ENCODE measurements at regions not wholly inside any gene's neighbourhood (a gene's known extent, or its start where the extent isn't known, plus 50 kb on each side); places are given as distances from the start of the nearest gene placed in this dataset.

- no peak for FAIRE-seq
- TF ChIP-seq POLR2AphosphoS5 (IDR thresholded peaks at IDR 0.05; ENCODE audit: low read depth, low read length) = no peak
- no peak for TF ChIP-seq POLR2A (IDR thresholded peaks at IDR 0.05; ENCODE audit: low read depth, low read length)
- TF ChIP-seq TAF1 (IDR thresholded peaks at IDR 0.05; ENCODE audit: borderline replicate concordance, low read depth, low read length) = no peak
- no peak for DNase-seq (ENCODE audit: insufficient read length)
These were observed 1230.3 kb upstream of the AGA start for GRCh38 chr4:178672512-178672911.

GRCh38 chr4:178681871-178682270 is 1239.6 kb upstream of the AGA start:
- TF ChIP-seq POLR2AphosphoS5 (IDR thresholded peaks at IDR 0.05; ENCODE audit: low read depth, low read length) = no peak
- TF ChIP-seq TAF1 (IDR thresholded peaks at IDR 0.05; ENCODE audit: borderline replicate concordance, low read depth, low read length) = no peak
- no peak for TF ChIP-seq POLR2A (IDR thresholded peaks at IDR 0.05; ENCODE audit: low read depth, low read length)
- no peak for DNase-seq (ENCODE audit: insufficient read length)
- FAIRE-seq = no peak

GRCh38 chr4:178689926-178690325 is 1247.7 kb upstream of the AGA start:
- DNase-seq (ENCODE audit: insufficient read length) (no peak), FAIRE-seq (no peak)
- TF ChIP-seq POLR2A (IDR thresholded peaks at IDR 0.05; ENCODE audit: low read depth, low read length) (no peak), POLR2AphosphoS5 (IDR thresholded peaks at IDR 0.05; ENCODE audit: low read depth, low read length) (no peak), TAF1 (IDR thresholded peaks at IDR 0.05; ENCODE audit: borderline replicate concordance, low read depth, low read length) (no peak)

- TF ChIP-seq POLR2A (IDR thresholded peaks at IDR 0.05; ENCODE audit: low read depth, low read length) (no peak), POLR2AphosphoS5 (IDR thresholded peaks at IDR 0.05; ENCODE audit: low read depth, low read length) (no peak), TAF1 (IDR thresholded peaks at IDR 0.05; ENCODE audit: borderline replicate concordance, low read depth, low read length) (no peak)
- FAIRE-seq (no peak), DNase-seq (ENCODE audit: insufficient read length) (no peak)
These were observed 1251.6 kb upstream of the AGA start for GRCh38 chr4:178693816-178694215.

GRCh38 chr4:178696515-178696914 is 1254.3 kb upstream of the AGA start:
- TF ChIP-seq POLR2A (IDR thresholded peaks at IDR 0.05; ENCODE audit: low read depth, low read length) (no peak), POLR2AphosphoS5 (IDR thresholded peaks at IDR 0.05; ENCODE audit: low read depth, low read length) (no peak), TAF1 (IDR thresholded peaks at IDR 0.05; ENCODE audit: borderline replicate concordance, low read depth, low read length) (no peak)
- FAIRE-seq = no peak
- no peak for DNase-seq (ENCODE audit: insufficient read length)

- DNase-seq (ENCODE audit: insufficient read length) (no peak), FAIRE-seq (no peak)
- TF ChIP-seq POLR2AphosphoS5 (IDR thresholded peaks at IDR 0.05; ENCODE audit: low read depth, low read length) (no peak), TAF1 (IDR thresholded peaks at IDR 0.05; ENCODE audit: borderline replicate concordance, low read depth, low read length) (no peak)
These were observed 1270.2 kb upstream of the AGA start for GRCh38 chr4:178712486-178712885.

GRCh38 chr4:178738026-178738425 is 1295.8 kb upstream of the AGA start:
- FAIRE-seq = no peak
- no peak for DNase-seq (ENCODE audit: insufficient read length)
- TF ChIP-seq POLR2AphosphoS5 (IDR thresholded peaks at IDR 0.05; ENCODE audit: low read depth, low read length) (no peak), TAF1 (IDR thresholded peaks at IDR 0.05; ENCODE audit: borderline replicate concordance, low read depth, low read length) (no peak), POLR2A (IDR thresholded peaks at IDR 0.05; ENCODE audit: low read depth, low read length) (no peak)

GRCh38 chr4:178745203-178745602 is 1303.0 kb upstream of the AGA start:
- no peak for DNase-seq (ENCODE audit: insufficient read length)
- TF ChIP-seq POLR2AphosphoS5 (IDR thresholded peaks at IDR 0.05; ENCODE audit: low read depth, low read length) = no peak
- TF ChIP-seq POLR2A (IDR thresholded peaks at IDR 0.05; ENCODE audit: low read depth, low read length) = no peak
- no peak for TF ChIP-seq TAF1 (IDR thresholded peaks at IDR 0.05; ENCODE audit: borderline replicate concordance, low read depth, low read length)
- no peak for FAIRE-seq

- DNase-seq (ENCODE audit: insufficient read length) (no peak), FAIRE-seq (no peak)
- TF ChIP-seq TAF1 (IDR thresholded peaks at IDR 0.05; ENCODE audit: borderline replicate concordance, low read depth, low read length) (no peak), POLR2AphosphoS5 (IDR thresholded peaks at IDR 0.05; ENCODE audit: low read depth, low read length) (no peak), POLR2A (IDR thresholded peaks at IDR 0.05; ENCODE audit: low read depth, low read length) (no peak)
These were observed 1310.8 kb upstream of the AGA start for GRCh38 chr4:178752954-178753525.

- DNase-seq (ENCODE audit: insufficient read length) (no peak), FAIRE-seq (no peak)
- TF ChIP-seq TAF1 (IDR thresholded peaks at IDR 0.05; ENCODE audit: borderline replicate concordance, low read depth, low read length) (no peak), POLR2AphosphoS5 (IDR thresholded peaks at IDR 0.05; ENCODE audit: low read depth, low read length) (no peak), POLR2A (IDR thresholded peaks at IDR 0.05; ENCODE audit: low read depth, low read length) (no peak)
These were observed 1336.3 kb upstream of the AGA start for GRCh38 chr4:178778496-178778895.

- TF ChIP-seq POLR2AphosphoS5 (IDR thresholded peaks at IDR 0.05; ENCODE audit: low read depth, low read length) (no peak), TAF1 (IDR thresholded peaks at IDR 0.05; ENCODE audit: borderline replicate concordance, low read depth, low read length) (no peak), POLR2A (IDR thresholded peaks at IDR 0.05; ENCODE audit: low read depth, low read length) (no peak)
- FAIRE-seq = no peak
- no peak for DNase-seq (ENCODE audit: insufficient read length)
These were observed 1339.5 kb upstream of the AGA start for GRCh38 chr4:178781779-178782178.

- DNase-seq (ENCODE audit: insufficient read length) = no peak
- TF ChIP-seq POLR2AphosphoS5 (IDR thresholded peaks at IDR 0.05; ENCODE audit: low read depth, low read length) (no peak), TAF1 (IDR thresholded peaks at IDR 0.05; ENCODE audit: borderline replicate concordance, low read depth, low read length) (no peak), POLR2A (IDR thresholded peaks at IDR 0.05; ENCODE audit: low read depth, low read length) (no peak)
- FAIRE-seq = no peak
These were observed 1342.3 kb upstream of the AGA start for GRCh38 chr4:178784491-178784890.
